ENCODE measurements at regions not wholly inside any gene's neighbourhood (a gene's known extent, or its start where the extent isn't known, plus 50 kb on each side); places are given as distances from the start of the nearest gene placed in this dataset.

DNA sequence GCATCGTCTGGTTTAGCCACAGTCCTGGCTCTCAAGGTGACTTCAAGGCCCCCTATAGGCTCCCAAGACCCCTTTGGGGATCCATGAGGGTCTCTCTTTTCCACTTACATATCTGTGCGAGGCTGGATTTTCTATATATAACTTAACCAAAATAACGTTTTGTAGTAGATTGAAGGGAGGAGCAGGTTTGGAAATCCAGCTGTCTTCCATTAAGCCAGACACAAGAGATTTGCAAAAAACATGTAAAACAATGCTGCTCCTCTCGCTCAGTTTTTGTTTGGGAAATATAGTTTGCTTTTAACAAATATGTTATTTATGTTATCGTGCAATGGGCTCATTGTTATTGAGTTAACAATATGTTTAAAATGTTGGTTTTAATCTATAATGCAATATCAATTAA lies 811.2 kb downstream of the TYW1 start:
- no peak overlapping the region for H3K9ac ChIP-seq (ENCODE audit: low read depth, low read length, poor library complexity, severe bottlenecking)
- H3K4me2 ChIP-seq (ENCODE audit: low read depth, low read length, poor library complexity, severe bottlenecking): no peak overlapping the region
- no peaks in the 10 kb centered on the region for H3K4me1 ChIP-seq (ENCODE audit: insufficient read depth, low read length, poor library complexity, severe bottlenecking)
- H3K79me2 ChIP-seq (ENCODE audit: insufficient read depth, low read length): no peaks in the 10 kb centered on the region
- H3K9me2 ChIP-seq (replicated peaks; ENCODE audit: low read depth, low read length): no peaks in the 10 kb centered on the region
- H3F3A ChIP-seq (ENCODE audit: low read depth): no peaks in the 10 kb centered on the region
- H2AFZ ChIP-seq (ENCODE audit: low read length): no peak overlapping the region
- TF ChIP-seq, protein P1, sequence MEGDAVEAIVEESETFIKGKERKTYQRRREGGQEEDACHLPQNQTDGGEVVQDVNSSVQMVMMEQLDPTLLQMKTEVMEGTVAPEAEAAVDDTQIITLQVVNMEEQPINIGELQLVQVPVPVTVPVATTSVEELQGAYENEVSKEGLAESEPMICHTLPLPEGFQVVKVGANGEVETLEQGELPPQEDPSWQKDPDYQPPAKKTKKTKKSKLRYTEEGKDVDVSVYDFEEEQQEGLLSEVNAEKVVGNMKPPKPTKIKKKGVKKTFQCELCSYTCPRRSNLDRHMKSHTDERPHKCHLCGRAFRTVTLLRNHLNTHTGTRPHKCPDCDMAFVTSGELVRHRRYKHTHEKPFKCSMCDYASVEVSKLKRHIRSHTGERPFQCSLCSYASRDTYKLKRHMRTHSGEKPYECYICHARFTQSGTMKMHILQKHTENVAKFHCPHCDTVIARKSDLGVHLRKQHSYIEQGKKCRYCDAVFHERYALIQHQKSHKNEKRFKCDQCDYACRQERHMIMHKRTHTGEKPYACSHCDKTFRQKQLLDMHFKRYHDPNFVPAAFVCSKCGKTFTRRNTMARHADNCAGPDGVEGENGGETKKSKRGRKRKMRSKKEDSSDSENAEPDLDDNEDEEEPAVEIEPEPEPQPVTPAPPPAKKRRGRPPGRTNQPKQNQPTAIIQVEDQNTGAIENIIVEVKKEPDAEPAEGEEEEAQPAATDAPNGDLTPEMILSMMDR (conservative IDR thresholded peaks at IDR 0.05; ENCODE audit: low read length): no peak
- TF ChIP-seq EZH2phosphoT487 (IDR thresholded peaks at IDR 0.05; ENCODE audit: borderline replicate concordance): no peak
- no peaks in the 10 kb centered on the region for H3K36me3 ChIP-seq (ENCODE audit: insufficient read depth, low read length)
- peaks cover 6% of the 10 kb centered on the region; the same call in 1 of the 2 replicates for H3K9me3 ChIP-seq (ENCODE audit: insufficient read depth, low read depth, low read length)
- no peak overlapping the region for H3K4me3 ChIP-seq (ENCODE audit: low read length, poor library complexity, severe bottlenecking)
- H4K20me1 ChIP-seq (ENCODE audit: insufficient read depth, low read length, poor library complexity, severe bottlenecking): no peaks in the 10 kb centered on the region
- H3K27me3 ChIP-seq (ENCODE audit: insufficient read depth, low read length, poor library complexity, severe bottlenecking): no peaks in the 10 kb centered on the region

DNA sequence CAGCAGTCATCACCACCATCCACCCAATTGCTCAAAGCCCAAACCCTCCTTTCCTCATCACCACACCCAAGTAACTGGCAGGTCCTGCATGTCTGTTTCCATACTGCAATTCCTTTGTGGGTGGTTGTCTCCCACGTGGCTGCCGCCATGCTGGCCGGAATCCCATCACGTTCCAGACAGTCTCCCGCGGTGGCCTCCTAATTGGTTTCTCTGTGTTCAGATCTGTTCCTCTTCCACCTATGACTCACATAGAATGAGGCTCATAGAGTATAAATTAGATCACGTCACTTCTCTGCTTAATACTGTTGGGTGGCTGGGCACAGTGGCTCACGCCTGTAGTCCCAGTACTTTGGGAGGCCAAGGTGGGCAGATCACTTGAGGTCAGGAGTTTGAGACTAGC lies 813.0 kb downstream of the TYW1 start:
- Histone ChIP-seq H3K79me2 (ENCODE audit: insufficient read depth, low read length) (no peaks in the 10 kb centered on the region), H3K9me3 (ENCODE audit: insufficient read depth, low read depth, low read length) (peaks cover 6% of the 10 kb centered on the region; the same call in 1 of the 2 replicates), H3K4me3 (ENCODE audit: low read length, poor library complexity, severe bottlenecking) (no peak overlapping the region), H3K4me2 (ENCODE audit: low read depth, low read length, poor library complexity, severe bottlenecking) (no peak overlapping the region), H3K9ac (ENCODE audit: low read depth, low read length, poor library complexity, severe bottlenecking) (no peak overlapping the region), H3K4me1 (ENCODE audit: insufficient read depth, low read length, poor library complexity, severe bottlenecking) (no peaks in the 10 kb centered on the region), H3F3A (ENCODE audit: low read depth) (no peaks in the 10 kb centered on the region), H3K36me3 (ENCODE audit: insufficient read depth, low read length) (no peaks in the 10 kb centered on the region), H2AFZ (ENCODE audit: low read length) (no peak overlapping the region), H3K9me2 (replicated peaks; ENCODE audit: low read depth, low read length) (no peaks in the 10 kb centered on the region), H4K20me1 (ENCODE audit: insufficient read depth, low read length, poor library complexity, severe bottlenecking) (no peaks in the 10 kb centered on the region), H3K27me3 (ENCODE audit: insufficient read depth, low read length, poor library complexity, severe bottlenecking) (no peaks in the 10 kb centered on the region)
- no peak for TF ChIP-seq EZH2phosphoT487 (IDR thresholded peaks at IDR 0.05; ENCODE audit: borderline replicate concordance)
- TF ChIP-seq, protein P1 (conservative IDR thresholded peaks at IDR 0.05; ENCODE audit: low read length): no peak

DNA sequence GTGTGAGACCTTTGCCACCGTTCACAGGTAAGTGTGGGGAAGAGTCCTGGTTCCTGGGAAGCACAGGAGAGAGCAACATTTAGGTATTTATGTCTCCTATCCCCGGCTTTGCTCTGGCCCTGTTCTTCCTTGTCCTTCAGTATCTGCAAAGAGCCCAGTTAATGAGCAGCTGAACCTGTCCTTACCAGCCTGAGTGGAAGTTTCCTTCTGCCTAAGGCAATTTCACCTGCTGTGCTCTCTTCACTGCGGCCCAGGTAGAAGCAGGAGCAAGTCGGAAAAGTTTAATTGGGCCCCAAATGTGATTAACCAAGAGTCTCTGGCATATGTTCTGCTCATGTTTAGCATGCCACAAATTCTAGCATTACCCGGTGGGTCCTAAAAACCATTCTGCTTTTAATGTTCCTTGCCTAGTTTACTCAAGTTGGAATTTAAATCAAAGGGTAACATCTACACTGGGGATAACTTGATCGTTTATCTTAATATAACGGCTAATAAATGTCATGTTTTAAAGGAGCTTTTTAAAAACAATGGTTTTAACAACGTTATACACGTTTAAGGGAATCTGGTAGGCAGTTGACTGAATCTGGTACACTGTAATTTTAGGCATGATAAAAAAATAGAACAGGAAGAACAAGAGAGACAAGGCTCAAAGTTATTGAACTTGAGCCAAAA lies 817.1 kb downstream of the TYW1 start:
- no peaks in the 10 kb centered on the region for H3K79me2 ChIP-seq (ENCODE audit: insufficient read depth, low read length)
- H4K20me1 ChIP-seq (ENCODE audit: insufficient read depth, low read length, poor library complexity, severe bottlenecking): no peaks in the 10 kb centered on the region
- no peak overlapping the region for H2AFZ ChIP-seq (ENCODE audit: low read length)
- H3K4me2 ChIP-seq (ENCODE audit: low read depth, low read length, poor library complexity, severe bottlenecking): no peak overlapping the region
- no peaks in the 10 kb centered on the region for H3K9me2 ChIP-seq (replicated peaks; ENCODE audit: low read depth, low read length)
- TF ChIP-seq, protein P1 (conservative IDR thresholded peaks at IDR 0.05; ENCODE audit: low read length): no peak
- no peak for TF ChIP-seq EZH2phosphoT487 (IDR thresholded peaks at IDR 0.05; ENCODE audit: borderline replicate concordance)
- no peaks in the 10 kb centered on the region for H3K27me3 ChIP-seq (ENCODE audit: insufficient read depth, low read length, poor library complexity, severe bottlenecking)
- H3K4me1 ChIP-seq (ENCODE audit: insufficient read depth, low read length, poor library complexity, severe bottlenecking): no peaks in the 10 kb centered on the region
- H3K36me3 ChIP-seq (ENCODE audit: insufficient read depth, low read length): no peaks in the 10 kb centered on the region
- no peak overlapping the region for H3K9ac ChIP-seq (ENCODE audit: low read depth, low read length, poor library complexity, severe bottlenecking)
- no peak overlapping the region for H3K4me3 ChIP-seq (ENCODE audit: low read length, poor library complexity, severe bottlenecking)
- no peaks in the 10 kb centered on the region for H3F3A ChIP-seq (ENCODE audit: low read depth)
- H3K9me3 ChIP-seq (ENCODE audit: insufficient read depth, low read depth, low read length): peaks cover 3% of the 10 kb centered on the region; the same call in 1 of the 2 replicates
